Panc1 (cell line): ENCODE measurements at regions not wholly inside any gene's neighbourhood (a gene's known extent, or its start where the extent isn't known, plus 50 kb on each side); places are given as distances from the start of the nearest gene placed in this dataset.

Experiments used
- CTCF ChIP-seq: fragments of 450-650 bp; IDR thresholded peaks from 2 replicates; pipeline ENCODE4 v1.5.1; 2017; ENCODE audit warnings: mild to moderate bottlenecking
- POLR2AphosphoS5 ChIP-seq: IDR thresholded peaks from 2 replicates; pipeline ENCODE4 v1.6.1; 2012; ENCODE audit warnings: mild to moderate bottlenecking, low read depth, low read length, moderate library complexity

- no peak for TF ChIP-seq CTCF
- TF ChIP-seq POLR2AphosphoS5 = no peak
These were observed 126.4 kb upstream of the KIRREL3 start for GRCh38 chr11:127126986-127127385.
